HEK293 (cell line): ENCODE measurements at regions not wholly inside any gene's neighbourhood (a gene's known extent, or its start where the extent isn't known, plus 50 kb on each side); places are given as distances from the start of the nearest gene placed in this dataset.

Source experiments
- CTCF ChIA-PET: fragments of 350-600 bp; formaldehyde crosslinking; extraction: SDS; loops from one replicate; lab custom pipeline; 2021; ENCODE audit warnings: antibody characterized with exemption; lab: Yijun Ruan, JAX
- POLR2A ChIA-PET: fragments of 300-600 bp; formaldehyde crosslinking; extraction: SDS; loops from one replicate; lab custom pipeline; 2020; ENCODE audit warnings: antibody characterized with exemption, inconsistent platforms; lab: Yijun Ruan, JAX
- H3K27ac ChIP-seq: fragments of 200-500 bp; sonication (Bioruptor generic); 2 replicates; pipeline ENCODE4 v1.5.1; 2014; ENCODE audit warnings: low read depth, low read length, control low read depth, inconsistent platforms; ENCODE audit errors: extremely low read depth
- H3K36me3 ChIP-seq, 2 experiments: fragments of 200-500 bp in 1 of 2; sonication (Bioruptor generic) in 1 of 2; 1 replicate in 1 of 2; 2 replicates in 1 of 2; pipeline ENCODE4 v1.5.1; 2014 to 2017; ENCODE audit warnings: inconsistent platforms in 2 of 2, low read length in 2 of 2; ENCODE audit not compliant: control insufficient read depth in 2 of 2, insufficient read depth in 1 of 2
- H3K4me1 ChIP-seq: fragments of 200-500 bp; sonication (Bioruptor generic); 2 replicates; pipeline ENCODE4 v1.5.1; 2014; ENCODE audit warnings: mild to moderate bottlenecking, low read length, inconsistent platforms; ENCODE audit not compliant: control insufficient read depth, insufficient read depth
- H3K4me3 ChIP-seq: 2 replicates; pipeline ENCODE4 v1.5.1; 2011; ENCODE audit warnings: low read depth, mild to moderate bottlenecking, control low read depth, low read length, moderate library complexity
- H3K9me3 ChIP-seq: fragments of 200-500 bp; sonication (Bioruptor generic); 2 replicates; pipeline ENCODE4 v1.5.1; 2014; ENCODE audit warnings: low read depth, low read length, inconsistent platforms; ENCODE audit not compliant: control insufficient read depth, insufficient read depth
- CTCF ChIP-seq: fragments of 450-650 bp; formaldehyde crosslinking; IDR thresholded peaks from 2 replicates; pipeline ENCODE4 v1.5.1; 2016; ENCODE audit warnings: missing biosample characterization, missing genetic modification characterization
- PBX3 ChIP-seq: sonication (generic); formaldehyde crosslinking; IDR thresholded peaks from 2 replicates; pipeline ENCODE4 v1.8.1; 2022; ENCODE audit warnings: mild to moderate bottlenecking, moderate library complexity, missing genetic modification reagents
- PRDM10 ChIP-seq: fragments of 450-650 bp; formaldehyde crosslinking; IDR thresholded peaks from 2 replicates; pipeline ENCODE4 v1.5.1; 2016; ENCODE audit warnings: missing biosample characterization, missing genetic modification characterization
- REST ChIP-seq: fragments of 450-650 bp; formaldehyde crosslinking; IDR thresholded peaks from 2 replicates; pipeline ENCODE4 v1.5.1; 2016; ENCODE audit warnings: missing biosample characterization, missing genetic modification characterization
- SP3 ChIP-seq: fragments of 450-650 bp; formaldehyde crosslinking; IDR thresholded peaks from 2 replicates; pipeline ENCODE4 v1.5.1; 2016; ENCODE audit warnings: missing biosample characterization, missing genetic modification characterization
- ZNF23 ChIP-seq: fragments of 450-650 bp; formaldehyde crosslinking; IDR thresholded peaks from 2 replicates; pipeline ENCODE4 v1.5.1; 2016; ENCODE audit warnings: missing biosample characterization, missing genetic modification characterization, borderline replicate concordance
- ZNF280C ChIP-seq: fragments of 450-650 bp; formaldehyde crosslinking; IDR thresholded peaks from 2 replicates; pipeline ENCODE4 v1.5.1; 2016; ENCODE audit warnings: missing biosample characterization, missing genetic modification characterization
- ZNF596 ChIP-seq: fragments of 450-650 bp; IDR thresholded peaks from 2 replicates; pipeline ENCODE4 v1.5.0; 2018; ENCODE audit warnings: missing biosample characterization, mild to moderate bottlenecking, missing genetic modification characterization, moderate library complexity
- ZNF692 ChIP-seq: fragments of 450-650 bp; formaldehyde crosslinking; IDR thresholded peaks from 2 replicates; pipeline ENCODE4 v1.5.1; 2016; ENCODE audit warnings: missing biosample characterization, missing genetic modification characterization
- ZNF777 ChIP-seq: fragments of 450-650 bp; formaldehyde crosslinking; IDR thresholded peaks from 2 replicates; pipeline ENCODE4 v1.5.1; 2017; ENCODE audit warnings: missing biosample characterization, missing genetic modification characterization, borderline replicate concordance
- ZSCAN4 ChIP-seq: fragments of 450-650 bp; formaldehyde crosslinking; IDR thresholded peaks from 2 replicates; pipeline ENCODE4 v1.5.1; 2017; ENCODE audit warnings: missing biosample characterization, missing genetic modification characterization

GRCh38 chrX:12065251-12065650 lies 73.0 kb upstream of the FRMPD4 start:
- ChIA-PET POLR2A (no interaction called here), CTCF (interaction anchor here (1.0 kb wide), 1 partner anchor 636 kb away, joined by 3 read pairs; no protein-coding TSS in a partner anchor)
- Histone ChIP-seq H3K4me1 (no peaks in the 10 kb centered on the region), H3K36me3 (no peaks in the 10 kb centered on the region), H3K4me3 (no peak overlapping the region), H3K27ac (no peak overlapping the region), H3K9me3 (no peaks in the 10 kb centered on the region)
- TF ChIP-seq PBX3 = no peak
- TF ChIP-seq PRDM10 (tag by site-specific recombination) = no peak
- TF ChIP-seq REST (tag by site-specific recombination) = peak; percentile 91
- TF ChIP-seq ZNF596 (tag by site-specific recombination) = no peak
- no peak for TF ChIP-seq ZNF692 (tag by site-specific recombination)
- TF ChIP-seq SP3 (tag by site-specific recombination) = no peak

GRCh38 chrX:12076046-12076445 lies 62.2 kb upstream of the FRMPD4 start:
- no peaks in the 10 kb centered on the region for H3K36me3 ChIP-seq
- CTCF ChIA-PET = interaction anchor here (0.5 to 0.9 kb wide), 3 partner anchors 65 to 302 kb away, joined by 3 read pairs; no protein-coding TSS in a partner anchor
- H3K9me3 ChIP-seq = no peaks in the 10 kb centered on the region
- no peak for TF ChIP-seq ZNF777
- TF ChIP-seq ZNF280C (tag by site-specific recombination) = no peak
- TF ChIP-seq ZSCAN4 (tag by site-specific recombination) = peak; percentile 87
- no peak for TF ChIP-seq ZNF23 (tag by site-specific recombination)
- peak; percentile 27; the same call in 1 of the 2 replicates for TF ChIP-seq CTCF (tag by site-specific recombination)
- TF ChIP-seq, all 188 proteins: peak for 2
- Histone ChIP-seq H3K27ac (no peak overlapping the region), H3K4me3 (no peak overlapping the region), H3K4me1 (peaks cover 3% of the 10 kb centered on the region; the same call in 1 of the 2 replicates)
- POLR2A ChIA-PET = no interaction called here
